ENCODE measurements at regions not wholly inside any gene's neighbourhood (a gene's known extent, or its start where the extent isn't known, plus 50 kb on each side); places are given as distances from the start of the nearest gene placed in this dataset. TPM values are rescaled to one million over a fixed set of nuclear protein-coding genes. Genes with fewer than 3 reads are reported as not detected.

GRCh38 chr3:86149054-86149453 lies 841.9 kb downstream of the VGLL3 start:
- H3K9me3 ChIP-seq (ENCODE audit: low read depth), result no peaks in the 10 kb centered on the region
- no peaks in the 10 kb centered on the region for H3K79me2 ChIP-seq
- DNase-seq (ENCODE audit: low spot score), result no peak

GRCh38 chr3:86147119-86147518 lies 843.8 kb downstream of the VGLL3 start:
- no peaks in the 10 kb centered on the region for H3K79me2 ChIP-seq
- peak; percentile 5 for DNase-seq (ENCODE audit: low spot score)
- H3K4me2 ChIP-seq, result no peak overlapping the region
- H3K9me2 ChIP-seq (replicated peaks; ENCODE audit: insufficient read depth), result no peaks in the 10 kb centered on the region
- WGBS (ENCODE audit: low lambda C conversion rate, missing lambda C conversion rate), result 77% methylated on average over 5 of the region's 5 CpGs
- TF ChIP-seq EZH2 (IDR thresholded peaks at IDR 0.05; ENCODE audit: borderline replicate concordance), result no peak
- TF ChIP-seq CTCF (IDR thresholded peaks at IDR 0.05; ENCODE audit: poor library complexity), result no peak
- TF ChIP-seq EZH2phosphoT487 (IDR thresholded peaks at IDR 0.05; ENCODE audit: low read depth, severe bottlenecking, unreplicated experiment), result no peak
- H3K4me3 ChIP-seq, result no peak overlapping the region
- H3K27me3 ChIP-seq, result no peaks in the 10 kb centered on the region
- H2AFZ ChIP-seq, result no peak overlapping the region
- no peaks in the 10 kb centered on the region for H4K20me1 ChIP-seq (ENCODE audit: insufficient read depth, poor library complexity, severe bottlenecking)
- no peaks in the 10 kb centered on the region for H3K36me3 ChIP-seq (replicated peaks; ENCODE audit: insufficient read depth, low read depth)
- H3K27ac ChIP-seq, result no peak overlapping the region
- H3K9me3 ChIP-seq (ENCODE audit: low read depth), result no peaks in the 10 kb centered on the region
- H3K4me1 ChIP-seq (ENCODE audit: insufficient read depth), result no peaks in the 10 kb centered on the region

More at GRCh38 chr3:86149054-86149453, 841.9 kb downstream of the VGLL3 start:
- H3K4me2 ChIP-seq, result no peak overlapping the region
- no peaks in the 10 kb centered on the region for H3K9me2 ChIP-seq (replicated peaks; ENCODE audit: insufficient read depth)
- H4K20me1 ChIP-seq (ENCODE audit: insufficient read depth, poor library complexity, severe bottlenecking), result no peaks in the 10 kb centered on the region
- H2AFZ ChIP-seq, result no peak overlapping the region
- H3K27me3 ChIP-seq, result no peaks in the 10 kb centered on the region
- no peaks in the 10 kb centered on the region for H3K4me1 ChIP-seq (ENCODE audit: insufficient read depth)
- no peak overlapping the region for H3K27ac ChIP-seq
- TF ChIP-seq CTCF (IDR thresholded peaks at IDR 0.05; ENCODE audit: poor library complexity) (no peak), EZH2 (IDR thresholded peaks at IDR 0.05; ENCODE audit: borderline replicate concordance) (no peak), EZH2phosphoT487 (IDR thresholded peaks at IDR 0.05; ENCODE audit: low read depth, severe bottlenecking, unreplicated experiment) (no peak)
- H3K36me3 ChIP-seq (replicated peaks; ENCODE audit: insufficient read depth, low read depth), result no peaks in the 10 kb centered on the region
- no peak overlapping the region for H3K4me3 ChIP-seq

GRCh38 chr3:86126552-86126951 lies 864.4 kb downstream of the VGLL3 start:
- H4K20me1 ChIP-seq (ENCODE audit: insufficient read depth, poor library complexity, severe bottlenecking), result no peaks in the 10 kb centered on the region
- no peak for DNase-seq (ENCODE audit: low spot score)
- H3K4me3 ChIP-seq, result no peak overlapping the region
- no peak overlapping the region for H3K4me2 ChIP-seq
- peaks cover under 1% of the 10 kb centered on the region for H3K4me1 ChIP-seq (ENCODE audit: insufficient read depth)
- 74% methylated on average over 5 of the region's 5 CpGs for WGBS (ENCODE audit: low lambda C conversion rate, missing lambda C conversion rate)
- no peaks in the 10 kb centered on the region for H3K9me3 ChIP-seq (ENCODE audit: low read depth)
- no peak overlapping the region for H2AFZ ChIP-seq
- TF ChIP-seq CTCF (IDR thresholded peaks at IDR 0.05; ENCODE audit: poor library complexity) (no peak), EZH2 (IDR thresholded peaks at IDR 0.05; ENCODE audit: borderline replicate concordance) (no peak), EZH2phosphoT487 (IDR thresholded peaks at IDR 0.05; ENCODE audit: low read depth, severe bottlenecking, unreplicated experiment) (no peak)
- no peaks in the 10 kb centered on the region for H3K27me3 ChIP-seq
- no peaks in the 10 kb centered on the region for H3K79me2 ChIP-seq
- no peak overlapping the region for H3K27ac ChIP-seq
- H3K9me2 ChIP-seq (replicated peaks; ENCODE audit: insufficient read depth), result no peaks in the 10 kb centered on the region
- no peaks in the 10 kb centered on the region for H3K36me3 ChIP-seq (replicated peaks; ENCODE audit: insufficient read depth, low read depth)

Small RNAs in the stretch of these regions (small RNA-seq; reads per million reads assigned to genes)
- gene AC108706.1, result not detected
- gene RNU6-1129P, result not detected
